CD1c-positive myeloid dendritic cell (primary cell): ENCODE measurements at regions not wholly inside any gene's neighbourhood (a gene's known extent, or its start where the extent isn't known, plus 50 kb on each side); places are given as distances from the start of the nearest gene placed in this dataset.

ENCODE experiments used
- DNase-seq: peaks from one replicate; pipeline ENCODE4 v3.0.0-alpha.2; 2016; ENCODE audit errors: extremely low spot score

GRCh38 chr13:80463673-80464352 is 122.9 kb upstream of the SPRY2 start:
- no peak for DNase-seq

GRCh38 chr13:80462567-80462966 is 121.6 kb upstream of the SPRY2 start:
- peak; percentile 38 for DNase-seq

- no peak for DNase-seq
Measured at GRCh38 chr13:80462037-80462436, 121.1 kb upstream of the SPRY2 start.

GRCh38 chr13:80458543-80458942 is 117.6 kb upstream of the SPRY2 start:
- peak; percentile 45 for DNase-seq

DNA sequence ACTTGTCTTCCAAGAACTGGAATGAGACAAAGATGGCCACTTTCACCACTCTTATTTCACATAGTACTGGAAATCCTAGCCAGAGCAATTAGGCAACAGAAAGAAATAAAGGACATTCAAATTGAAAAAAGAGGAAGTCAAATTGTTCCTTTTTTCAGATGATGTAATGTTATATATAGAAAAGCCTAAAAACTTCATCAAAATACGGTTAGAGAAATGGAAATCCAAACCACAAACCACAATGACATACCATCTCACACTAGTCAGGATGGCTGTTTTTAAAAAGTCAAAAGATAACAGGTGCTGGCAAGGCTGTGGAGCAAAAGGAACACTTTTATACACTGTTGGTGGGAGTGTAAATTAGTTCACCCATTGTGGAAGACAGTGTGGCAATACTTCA is 113.3 kb upstream of the SPRY2 start:
- peak; percentile 89 for DNase-seq

- no peak for DNase-seq
Measured at GRCh38 chr13:80452279-80452678, 111.4 kb upstream of the SPRY2 start.

- no peak for DNase-seq
Measured at GRCh38 chr13:80451641-80452040, 110.7 kb upstream of the SPRY2 start.

GRCh38 chr13:80450386-80450785 is 109.5 kb upstream of the SPRY2 start:
- no peak for DNase-seq

- DNase-seq: no peak
Measured at GRCh38 chr13:80448725-80449124, 107.8 kb upstream of the SPRY2 start.

DNA sequence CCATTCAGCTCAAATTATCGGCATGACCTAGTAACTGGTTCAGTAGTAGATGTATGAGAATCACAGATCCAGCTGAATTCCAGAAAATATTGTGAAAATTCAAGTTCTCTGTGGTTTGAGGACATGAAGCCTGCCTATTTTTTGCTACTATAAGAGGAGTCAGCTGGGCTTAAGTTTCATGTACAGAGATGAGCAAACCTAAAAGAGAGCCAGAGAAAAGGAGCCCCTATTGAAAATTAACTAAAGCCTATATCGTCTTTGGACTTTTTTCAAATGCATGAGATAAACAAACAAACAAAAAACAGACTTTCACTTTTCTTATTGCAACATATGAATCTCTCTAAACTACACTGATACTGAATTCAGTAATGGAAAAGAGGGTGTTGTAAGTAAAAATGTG is 106.8 kb upstream of the SPRY2 start:
- no peak for DNase-seq

DNA sequence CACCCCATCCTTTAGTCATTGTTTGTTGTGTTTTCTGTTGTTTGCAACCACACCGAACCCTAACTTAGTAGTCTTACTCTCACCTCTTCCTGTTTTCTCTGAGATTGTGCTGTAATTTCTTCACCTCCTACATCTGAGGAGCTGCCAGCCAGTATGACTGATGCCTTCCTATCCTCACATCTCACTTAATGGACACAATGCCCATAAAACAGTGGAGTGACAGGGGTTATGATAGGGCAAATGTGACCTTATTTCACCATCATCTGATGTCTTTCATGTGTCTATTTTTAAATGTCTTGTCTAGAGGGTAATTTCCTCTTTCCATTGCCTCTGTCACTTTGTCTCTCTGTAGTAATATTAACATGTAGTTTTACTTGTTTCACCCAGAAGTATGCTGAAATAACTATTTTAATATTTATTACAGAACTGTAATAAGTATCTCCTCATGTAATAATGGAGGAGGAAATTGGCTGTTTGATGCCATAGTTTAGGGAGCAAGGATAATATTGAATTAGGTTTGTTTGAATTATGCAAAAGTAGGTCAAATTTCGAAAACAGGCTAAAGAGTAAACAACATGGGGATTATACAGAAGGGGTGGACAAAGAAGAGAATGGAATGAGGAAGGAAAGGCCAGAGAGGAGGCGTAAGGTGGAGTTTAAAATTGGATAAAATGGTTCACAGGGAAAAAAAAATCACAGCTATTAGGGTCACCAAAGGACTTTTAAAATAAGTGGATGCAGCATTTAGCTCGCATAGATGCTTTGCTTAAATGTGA is 103.5 kb upstream of the SPRY2 start:
- peak; percentile 73 for DNase-seq

DNA sequence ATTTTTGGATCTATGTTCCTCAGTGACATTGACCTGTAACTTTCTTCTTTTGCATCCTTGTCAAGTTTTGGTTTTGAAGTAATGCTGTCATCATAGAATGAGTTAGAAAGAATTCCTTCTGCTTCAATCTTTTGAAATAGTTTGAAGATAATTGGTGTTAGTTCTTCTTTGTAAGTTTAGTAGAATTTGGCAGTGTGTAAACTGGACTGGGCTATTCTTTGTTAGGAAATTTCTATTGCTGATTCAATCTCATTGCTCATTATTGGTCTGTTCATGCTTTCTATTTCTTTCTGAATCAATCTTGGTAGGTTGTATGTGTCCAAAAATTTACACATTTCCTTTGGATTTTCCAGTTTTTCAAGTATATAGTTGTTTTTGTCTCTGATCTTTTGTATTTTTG is 101.7 kb upstream of the SPRY2 start:
- no peak for DNase-seq

- peak; percentile 49 for DNase-seq
Measured at GRCh38 chr13:80441968-80442367, 101.0 kb upstream of the SPRY2 start.

DNA sequence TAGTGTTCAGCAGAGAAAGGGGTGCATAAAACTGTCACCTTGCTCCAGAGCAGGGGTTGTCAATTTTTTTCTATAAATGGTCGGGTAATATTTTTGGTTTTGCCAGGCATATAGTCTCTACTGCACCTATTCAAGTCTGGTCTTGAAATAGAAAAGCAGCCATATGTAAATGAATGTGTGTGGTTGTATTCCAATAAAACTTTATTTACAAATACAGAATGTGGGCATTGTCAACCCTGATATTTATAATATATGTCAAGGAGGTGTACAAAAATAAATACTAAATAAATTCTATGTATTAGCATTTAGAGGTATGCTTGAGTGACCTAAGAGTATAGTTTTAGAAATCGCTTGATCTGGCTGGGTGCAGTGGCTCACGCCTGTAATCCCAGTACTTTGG is 97.6 kb upstream of the SPRY2 start:
- no peak for DNase-seq

GRCh38 chr13:80437231-80437630 is 96.3 kb upstream of the SPRY2 start:
- no peak for DNase-seq

GRCh38 chr13:80436571-80437169 is 95.7 kb upstream of the SPRY2 start:
- DNase-seq: no peak

- no peak for DNase-seq
Measured at GRCh38 chr13:80430561-80430960, 89.6 kb upstream of the SPRY2 start.

DNA sequence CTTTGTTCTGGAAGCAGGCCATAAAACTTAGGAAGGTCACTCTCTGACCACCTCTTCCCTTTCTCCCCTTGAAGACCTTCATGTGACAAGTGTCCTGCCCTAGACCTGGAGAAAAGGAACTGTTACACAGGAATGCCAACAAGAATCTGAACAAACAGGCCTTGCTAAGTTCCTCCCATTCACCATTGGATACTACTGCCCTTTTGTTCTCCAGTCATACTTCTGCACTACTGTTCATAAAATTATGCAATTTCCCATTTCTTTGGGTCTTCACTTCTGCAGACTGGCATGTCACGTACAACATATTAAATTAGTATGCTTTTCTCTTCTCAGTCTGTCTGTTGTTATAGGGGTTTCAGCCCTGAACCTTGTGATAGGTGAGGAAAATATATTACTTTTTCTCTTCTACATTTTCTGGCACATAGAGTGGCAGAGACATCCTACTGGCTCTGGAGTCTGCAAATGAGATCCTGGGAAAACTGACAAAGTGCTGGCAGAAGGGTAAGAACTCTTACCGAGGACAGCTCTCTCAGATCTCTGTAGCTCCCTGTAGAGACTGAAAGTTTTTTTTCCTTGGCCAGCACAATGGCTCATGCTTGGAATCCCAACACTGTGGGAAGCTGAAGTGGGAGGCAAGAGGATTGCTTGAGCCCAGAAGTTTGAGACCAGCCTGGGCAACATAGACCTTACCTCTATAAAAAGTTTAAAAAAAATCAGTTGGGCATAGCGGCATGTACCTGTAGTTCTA is 87.6 kb upstream of the SPRY2 start:
- DNase-seq: peak; percentile 33

GRCh38 chr13:80419416-80419815 is 78.5 kb upstream of the SPRY2 start:
- DNase-seq: no peak

DNA sequence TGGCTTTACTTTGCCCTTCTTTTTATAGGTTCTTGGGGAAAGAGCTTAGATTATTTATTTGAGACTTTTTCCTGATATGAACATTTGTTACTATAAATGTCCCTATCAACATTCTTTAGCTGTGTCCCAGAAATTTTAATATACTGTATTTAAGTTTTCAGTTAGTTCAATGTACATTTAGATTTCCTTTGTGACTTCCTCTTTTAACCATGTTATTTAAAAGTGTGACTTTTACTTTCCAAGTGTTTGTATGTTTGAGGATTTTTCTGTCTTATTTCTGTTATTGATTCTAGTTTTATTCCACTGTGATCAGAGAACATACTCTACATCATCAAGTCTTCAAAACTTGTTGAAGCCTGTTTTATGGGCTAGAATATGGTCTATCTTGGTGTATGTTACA is 72.7 kb upstream of the SPRY2 start:
- DNase-seq: no peak

GRCh38 chr13:80408270-80408669 is 67.3 kb upstream of the SPRY2 start:
- DNase-seq: no peak

- DNase-seq: peak; percentile 8
Measured at GRCh38 chr13:80400865-80401426, 60.0 kb upstream of the SPRY2 start.
